NCI-H1436 (cell line): ENCODE measurements at regions not wholly inside any gene's neighbourhood (a gene's known extent, or its start where the extent isn't known, plus 50 kb on each side); places are given as distances from the start of the nearest gene placed in this dataset.

Source experiments
- DNase-seq: peaks from one replicate; lab custom pipeline; 2025; lab: John Stamatoyannopoulos, UW

DNA sequence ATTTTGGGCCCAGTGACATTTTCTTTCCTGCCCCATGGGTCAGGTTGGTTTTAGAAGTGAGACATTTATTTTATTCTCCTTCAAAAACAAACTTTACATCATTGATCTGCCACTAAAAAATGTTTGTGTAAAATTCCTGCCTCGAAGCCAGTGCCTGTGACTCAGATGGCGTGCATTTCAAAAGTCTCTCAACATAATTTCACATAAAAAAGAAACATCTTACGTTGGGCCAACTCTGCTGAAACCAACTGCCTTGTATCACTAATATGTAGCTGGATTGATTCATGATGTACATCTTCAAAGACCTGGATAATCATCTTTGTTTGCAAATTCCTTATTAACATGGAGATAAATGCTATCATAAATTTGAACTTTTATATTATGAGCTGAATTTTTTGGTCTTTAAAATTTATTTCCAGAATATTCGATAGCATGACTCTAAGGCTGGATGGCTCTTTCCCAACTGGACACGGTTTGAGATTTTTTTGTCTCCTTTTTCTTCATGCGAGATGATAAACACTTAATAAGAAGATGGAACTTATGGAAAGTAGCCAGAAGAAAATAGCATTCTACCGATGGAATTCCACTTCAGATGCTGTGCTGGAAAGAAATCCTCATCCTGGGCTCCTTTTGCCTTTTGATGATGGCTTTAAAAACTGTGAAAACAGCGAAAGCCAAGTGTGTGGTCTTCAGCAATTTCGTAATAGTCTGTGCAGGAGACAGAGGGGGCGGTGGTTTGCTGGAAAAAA lies 420.5 kb downstream of the FGF9 start:
- DNase-seq = no peak

GRCh38 chr13:22091971-22092300 lies 421.1 kb downstream of the FGF9 start:
- DNase-seq = no peak

DNA sequence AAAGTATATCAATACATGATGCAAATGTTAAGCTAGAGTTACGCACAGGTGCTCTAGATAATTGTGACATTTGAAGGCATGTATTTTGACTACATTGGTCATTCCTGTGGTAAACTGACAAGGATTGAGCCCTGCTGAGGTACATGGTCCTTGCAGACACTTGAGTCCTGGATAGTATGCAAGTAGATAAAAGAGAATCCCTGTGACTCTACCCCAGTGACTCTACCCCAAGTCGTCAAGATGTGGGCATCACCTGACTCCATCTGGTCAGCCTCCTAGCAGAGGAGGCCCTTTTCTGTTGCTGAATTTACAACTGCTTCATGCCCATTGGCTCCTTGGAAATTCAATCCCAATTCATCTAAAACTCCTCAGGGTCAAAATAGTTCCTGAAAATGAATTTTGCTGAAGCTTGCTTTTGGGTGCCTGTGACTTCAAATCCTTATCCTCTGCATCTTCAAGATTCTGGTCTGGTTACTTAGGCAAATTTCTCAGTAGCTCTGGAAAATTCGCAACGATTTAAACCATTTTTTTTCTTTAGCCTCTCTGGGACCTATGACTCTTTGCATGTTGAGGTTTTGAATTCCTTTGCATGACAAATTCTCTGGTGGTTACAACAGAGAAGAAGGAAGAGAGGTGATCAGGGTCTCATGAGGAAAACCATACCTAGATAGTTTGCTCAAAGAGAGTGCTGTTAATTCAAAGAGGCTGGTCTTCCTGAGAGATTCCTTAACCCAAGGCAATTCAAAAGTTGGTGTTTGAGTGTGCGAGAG lies 422.1 kb downstream of the FGF9 start:
- no peak for DNase-seq

DNA sequence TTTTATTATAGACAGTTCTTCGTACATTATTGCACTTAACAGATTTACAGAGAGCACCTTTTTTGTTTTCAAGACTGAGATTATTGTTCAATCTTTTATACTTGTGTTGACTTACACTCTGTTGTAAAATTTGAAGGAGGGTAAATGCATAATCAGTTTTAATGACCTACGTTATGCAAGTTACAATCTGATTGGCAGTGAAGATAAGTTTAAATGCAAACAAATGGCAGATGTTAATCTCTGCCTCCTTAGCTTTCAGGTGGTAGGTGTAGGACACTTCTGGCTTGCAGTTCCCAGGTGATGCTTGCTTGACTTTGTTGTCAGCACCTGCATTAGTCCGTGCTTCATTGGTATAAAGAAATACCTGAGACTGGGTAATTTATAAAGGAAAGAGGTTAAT lies 424.9 kb downstream of the FGF9 start:
- no peak for DNase-seq

- no peak for DNase-seq
These were observed 428.7 kb downstream of the FGF9 start for GRCh38 chr13:22099585-22099984.

GRCh38 chr13:22102271-22102670 lies 431.4 kb downstream of the FGF9 start:
- DNase-seq = no peak

GRCh38 chr13:22103046-22104027 lies 432.5 kb downstream of the FGF9 start:
- DNase-seq = no peak

DNA sequence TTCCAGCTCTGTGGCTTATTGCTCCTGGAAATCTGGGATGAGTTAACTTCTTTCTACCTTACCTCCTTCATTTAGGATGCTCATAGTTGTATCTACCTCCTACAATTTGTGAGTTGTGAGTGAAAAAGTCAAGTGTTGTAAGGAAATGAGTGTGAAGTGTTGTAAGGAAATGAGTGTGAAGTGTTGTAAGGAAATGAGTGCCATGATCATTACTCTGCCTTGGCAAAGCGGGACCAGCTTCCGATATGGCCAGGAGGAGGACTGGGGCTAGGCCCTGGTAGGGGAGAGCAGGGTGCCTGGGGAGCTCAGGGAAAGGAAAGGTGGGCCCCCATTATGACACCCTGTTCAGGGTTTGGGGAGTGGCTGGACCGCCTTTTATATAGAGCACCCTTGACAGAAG lies 435.2 kb downstream of the FGF9 start:
- no peak for DNase-seq

GRCh38 chr13:22107549-22107948 lies 436.7 kb downstream of the FGF9 start:
- DNase-seq = no peak

- no peak for DNase-seq
These were observed 437.5 kb downstream of the FGF9 start for GRCh38 chr13:22108283-22108942.

GRCh38 chr13:22108979-22109378 lies 438.1 kb downstream of the FGF9 start:
- DNase-seq = no peak

GRCh38 chr13:22110368-22110767 lies 439.5 kb downstream of the FGF9 start:
- DNase-seq = no peak

DNA sequence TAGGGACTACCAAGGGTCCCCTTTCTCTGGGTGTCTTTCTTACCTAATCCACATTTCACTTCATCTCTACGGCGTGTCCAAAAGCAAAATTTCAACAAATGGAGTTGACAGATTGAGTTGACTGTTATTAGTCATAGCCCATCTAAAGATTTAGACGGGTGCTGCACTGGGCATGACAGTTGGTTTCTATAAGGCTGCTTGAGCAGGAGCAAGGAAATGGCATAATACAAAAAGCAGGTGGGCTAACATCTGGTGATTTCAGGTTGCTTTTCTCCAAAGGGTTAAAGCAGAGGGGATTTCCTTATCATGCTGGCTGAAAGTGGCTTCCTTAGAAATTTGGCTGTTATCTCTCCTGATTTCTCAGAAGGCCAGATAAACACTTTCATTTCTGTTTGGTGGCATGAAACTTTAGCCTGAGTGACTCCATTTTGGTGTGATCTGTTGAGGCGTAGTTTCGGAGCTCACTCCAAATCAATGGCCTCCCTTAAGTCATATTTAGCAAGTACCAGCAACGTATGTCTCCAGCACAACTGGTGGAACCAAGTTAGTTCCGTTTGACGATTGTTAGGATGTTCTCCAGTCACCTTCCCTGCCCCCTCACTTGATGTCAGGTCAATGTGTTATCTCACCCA lies 440.4 kb downstream of the FGF9 start:
- DNase-seq = no peak

- DNase-seq = no peak
These were observed 441.1 kb downstream of the FGF9 start for GRCh38 chr13:22111961-22112360.

GRCh38 chr13:22112956-22113745 lies 442.3 kb downstream of the FGF9 start:
- no peak for DNase-seq

DNA sequence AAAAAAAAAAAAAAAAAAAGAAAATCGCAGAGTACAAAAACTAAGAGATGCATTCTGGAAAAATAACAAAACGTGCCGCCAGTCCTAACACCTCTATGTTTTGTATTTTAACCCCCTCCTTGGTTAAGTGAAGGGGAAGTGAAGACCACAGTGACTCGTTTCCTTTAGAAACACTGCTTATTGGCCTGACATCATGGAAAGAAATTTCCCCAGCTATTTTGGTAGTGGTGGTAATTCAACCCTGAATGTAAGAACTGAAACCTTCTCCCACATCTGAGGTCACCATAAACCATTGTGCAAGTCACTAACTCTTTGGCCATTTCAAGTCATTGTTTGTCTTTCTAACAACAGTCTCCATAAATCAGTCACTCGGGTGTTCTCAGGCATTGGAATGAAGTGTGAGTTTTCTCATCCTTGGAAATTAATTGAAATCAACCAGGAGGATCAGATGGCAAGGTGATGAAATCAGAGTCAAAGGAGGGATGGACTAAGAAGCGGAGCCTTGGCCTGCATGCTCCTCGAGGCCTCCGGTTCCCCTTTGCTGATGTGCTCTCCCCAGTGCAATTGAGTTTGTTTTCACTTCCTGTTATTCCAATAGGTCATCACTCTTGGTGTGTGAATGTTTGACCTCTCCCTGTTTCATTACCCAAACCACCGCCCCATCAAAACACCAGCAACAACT lies 443.9 kb downstream of the FGF9 start:
- no peak for DNase-seq

DNA sequence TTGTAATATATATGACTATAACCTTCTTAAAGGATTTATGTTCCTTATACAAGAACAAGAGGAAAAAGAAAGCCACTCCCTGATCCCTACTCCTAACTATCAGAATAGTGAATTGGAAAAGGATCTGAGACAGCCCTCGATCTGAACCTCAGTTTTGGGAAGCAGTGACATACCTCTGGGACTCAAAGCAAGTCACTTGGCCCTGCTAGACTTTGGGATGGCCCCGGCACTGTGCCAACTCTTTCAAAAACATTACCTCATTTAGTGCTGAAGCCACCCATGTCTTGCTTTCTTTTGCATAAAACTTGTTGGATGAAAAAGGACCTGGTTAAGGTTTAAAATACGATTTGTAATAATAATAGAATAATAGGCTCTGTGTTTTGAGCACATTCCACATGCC lies 447.3 kb downstream of the FGF9 start:
- DNase-seq = no peak

DNA sequence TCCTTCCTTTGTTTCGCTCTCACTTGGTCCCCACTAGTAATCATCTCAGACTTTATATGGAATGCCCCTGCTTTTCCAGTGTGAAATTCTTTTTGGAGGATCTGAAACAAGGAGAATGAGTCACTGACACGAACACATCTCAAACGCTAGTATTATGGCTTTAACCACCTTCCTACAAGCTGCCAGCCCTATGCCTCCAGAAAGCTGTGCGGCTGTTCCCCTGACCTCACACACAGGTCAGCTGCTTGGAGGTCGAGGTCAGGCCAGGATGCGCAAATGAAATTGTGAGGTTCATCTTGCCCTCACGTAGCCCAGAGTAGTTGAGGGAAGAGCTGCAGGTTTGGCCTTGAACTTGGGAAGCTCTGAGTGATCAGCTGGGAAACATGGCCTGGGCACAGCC lies 449.8 kb downstream of the FGF9 start:
- no peak for DNase-seq

GRCh38 chr13:22121146-22121739 lies 450.4 kb downstream of the FGF9 start:
- no peak for DNase-seq
